Suprapubic skin (tissue), 4 donors: ENCODE measurements at regions not wholly inside any gene's neighbourhood (a gene's known extent, or its start where the extent isn't known, plus 50 kb on each side); places are given as distances from the start of the nearest gene placed in this dataset.

Experiments
- CTCF ChIP-seq, 2 donors: fragments of 200-600 bp in 1 of 2; fragments of 450-650 bp in 1 of 2; sonication (generic) in 1 of 2; IDR thresholded peaks; one replicate each; pipeline ENCODE4 v1.5.1; 2016 to 2019; ENCODE audit warnings: antibody characterized with exemption in 2 of 2, mild to moderate bottlenecking in 1 of 2, moderate library complexity in 1 of 2
- POLR2A ChIP-seq, 2 donors: fragments of 450-650 bp; IDR thresholded peaks; one replicate each; pipeline ENCODE4 v1.6.1; 2017; ENCODE audit warnings: antibody characterized with exemption in 2 of 2, mild to moderate bottlenecking in 2 of 2, moderate library complexity in 2 of 2
- POLR2AphosphoS5 ChIP-seq, 3 donors: sonication (generic); formaldehyde crosslinking; IDR thresholded peaks; one replicate each; pipeline ENCODE4 v1.6.1; 2017; ENCODE audit warnings: antibody characterized with exemption in 3 of 3

- no peak for TF ChIP-seq POLR2A (IDR thresholded peaks at IDR 0.05)
- no peak for TF ChIP-seq CTCF (IDR thresholded peaks at IDR 0.05)
- TF ChIP-seq POLR2AphosphoS5 (IDR thresholded peaks at IDR 0.05), result no peak
Measured at GRCh38 chr11:64447831-64448598, 89.1 kb downstream of the RPS6KA4 start.
